ENCODE measurements at regions not wholly inside any gene's neighbourhood (a gene's known extent, or its start where the extent isn't known, plus 50 kb on each side); places are given as distances from the start of the nearest gene placed in this dataset.

GRCh38 chr9:107874591-107875369, 385.2 kb upstream of the KLF4 start:
- Histone ChIP-seq H3K4me3 (peak overlapping the region; percentile 32), H3K27ac (no peak overlapping the region)
- DNase-seq (ENCODE audit: low spot score): no peak
- no peak for TF ChIP-seq CTCF (IDR thresholded peaks at IDR 0.05)

GRCh38 chr9:107874137-107874536, 384.6 kb upstream of the KLF4 start:
- H3K4me3 ChIP-seq: peak overlapping the region; percentile 32
- no peak for DNase-seq (ENCODE audit: low spot score)
- no peak overlapping the region for H3K27ac ChIP-seq
- no peak for TF ChIP-seq CTCF (IDR thresholded peaks at IDR 0.05)

GRCh38 chr9:107872457-107873192, 383.1 kb upstream of the KLF4 start:
- Histone ChIP-seq H3K4me3 (no peak overlapping the region), H3K27ac (no peak overlapping the region)
- DNase-seq (ENCODE audit: low spot score): no peak
- TF ChIP-seq CTCF (IDR thresholded peaks at IDR 0.05): no peak

- no peak for TF ChIP-seq CTCF (IDR thresholded peaks at IDR 0.05)
- H3K4me3 ChIP-seq: no peak overlapping the region
- H3K27ac ChIP-seq: no peak overlapping the region
- no peak for DNase-seq (ENCODE audit: low spot score)
Observed at GRCh38 chr9:107870927-107871680, 381.5 kb upstream of the KLF4 start.

- H3K4me3 ChIP-seq: no peak overlapping the region
- TF ChIP-seq CTCF (IDR thresholded peaks at IDR 0.05): no peak
- H3K27ac ChIP-seq: no peak overlapping the region
- DNase-seq (ENCODE audit: low spot score): no peak
Observed at GRCh38 chr9:107870221-107870620, 380.7 kb upstream of the KLF4 start.

- Histone ChIP-seq H3K27ac (no peak overlapping the region), H3K4me3 (no peak overlapping the region)
- no peak for DNase-seq (ENCODE audit: low spot score)
- TF ChIP-seq CTCF (IDR thresholded peaks at IDR 0.05): no peak
Observed at GRCh38 chr9:107869111-107869510, 379.5 kb upstream of the KLF4 start.
